Tibial nerve (tissue), 4 donors: ENCODE measurements at regions not wholly inside any gene's neighbourhood (a gene's known extent, or its start where the extent isn't known, plus 50 kb on each side); places are given as distances from the start of the nearest gene placed in this dataset.

ENCODE experiments used
- DNase-seq, 2 donors: peaks; one replicate each; pipeline ENCODE4 v3.0.0-alpha.2; 2019; ENCODE audit warnings: low spot score in 2 of 2
- H3K27ac ChIP-seq, 4 donors: fragments of 200-600 bp; sonication (generic) in 3 of 4; one replicate each; pipeline ENCODE4 v1.5.1; 2017 to 2019; ENCODE audit warnings: mild to moderate bottlenecking in 1 of 4
- H3K27me3 ChIP-seq, 2 donors: fragments of 200-600 bp; sonication (generic) in 1 of 2; one replicate each; pipeline versions ENCODE4 v1.5.1 to v1.6.0; 2017 to 2019
- H3K36me3 ChIP-seq, 3 donors: fragments of 200-600 bp; sonication (generic); one replicate each; pipeline ENCODE4 v1.5.1; 2018 to 2019
- H3K4me1 ChIP-seq, 4 donors: fragments of 200-600 bp; sonication (generic) in 3 of 4; one replicate each; pipeline ENCODE4 v1.5.1; 2017 to 2019
- H3K4me3 ChIP-seq, 4 donors: fragments of 200-600 bp; sonication (generic) in 3 of 4; one replicate each; pipeline ENCODE4 v1.5.1; 2017 to 2019; ENCODE audit warnings: mild to moderate bottlenecking in 1 of 4, moderate library complexity in 1 of 4
- H3K9me3 ChIP-seq, 4 donors: fragments of 200-600 bp; sonication (generic) in 3 of 4; one replicate each; pipeline ENCODE4 v1.5.1; 2017 to 2019
- EP300 ChIP-seq, 2 donors: sonication (generic); formaldehyde crosslinking; IDR thresholded peaks; one replicate each; pipeline ENCODE4 v1.6.1; 2017; ENCODE audit warnings: antibody characterized with exemption in 2 of 2, mild to moderate bottlenecking in 1 of 2
- POLR2A ChIP-seq, 2 donors: fragments of 450-650 bp; IDR thresholded peaks; one replicate each; pipeline ENCODE4 v1.6.1; 2017; ENCODE audit warnings: antibody characterized with exemption in 2 of 2, mild to moderate bottlenecking in 2 of 2, moderate library complexity in 2 of 2
- WGBS, 2 donors: methylation state at CpG; one replicate each; pipeline ENCODE4 v1.1.5; 2018; 5-methylcytosine and 5-hydroxymethylcytosine counted together
- TF ChIP-seq, protein P1 (sequence below), 5 experiments: fragments of 200-600 bp in 3 of 5; fragments of 450-650 bp in 2 of 5; sonication (generic) in 3 of 5; IDR thresholded peaks; one replicate each; pipeline ENCODE4 v1.5.1; 2016 to 2019; ENCODE audit warnings: antibody characterized with exemption in 5 of 5, mild to moderate bottlenecking in 3 of 5, moderate library complexity in 2 of 5

GRCh38 chr12:77571127-77571526, 259.6 kb upstream of the NAV3 start:
- H3K9me3 ChIP-seq, result no peaks in the 10 kb centered on the region
- no peak for DNase-seq
- TF ChIP-seq POLR2A (IDR thresholded peaks at IDR 0.05) (no peak), EP300 (IDR thresholded peaks at IDR 0.05) (no peak)
- TF ChIP-seq, protein P1, sequence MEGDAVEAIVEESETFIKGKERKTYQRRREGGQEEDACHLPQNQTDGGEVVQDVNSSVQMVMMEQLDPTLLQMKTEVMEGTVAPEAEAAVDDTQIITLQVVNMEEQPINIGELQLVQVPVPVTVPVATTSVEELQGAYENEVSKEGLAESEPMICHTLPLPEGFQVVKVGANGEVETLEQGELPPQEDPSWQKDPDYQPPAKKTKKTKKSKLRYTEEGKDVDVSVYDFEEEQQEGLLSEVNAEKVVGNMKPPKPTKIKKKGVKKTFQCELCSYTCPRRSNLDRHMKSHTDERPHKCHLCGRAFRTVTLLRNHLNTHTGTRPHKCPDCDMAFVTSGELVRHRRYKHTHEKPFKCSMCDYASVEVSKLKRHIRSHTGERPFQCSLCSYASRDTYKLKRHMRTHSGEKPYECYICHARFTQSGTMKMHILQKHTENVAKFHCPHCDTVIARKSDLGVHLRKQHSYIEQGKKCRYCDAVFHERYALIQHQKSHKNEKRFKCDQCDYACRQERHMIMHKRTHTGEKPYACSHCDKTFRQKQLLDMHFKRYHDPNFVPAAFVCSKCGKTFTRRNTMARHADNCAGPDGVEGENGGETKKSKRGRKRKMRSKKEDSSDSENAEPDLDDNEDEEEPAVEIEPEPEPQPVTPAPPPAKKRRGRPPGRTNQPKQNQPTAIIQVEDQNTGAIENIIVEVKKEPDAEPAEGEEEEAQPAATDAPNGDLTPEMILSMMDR (IDR thresholded peaks at IDR 0.05), result no peak
- no peaks in the 10 kb centered on the region for H3K27me3 ChIP-seq
- H3K36me3 ChIP-seq, result no peaks in the 10 kb centered on the region
- H3K4me3 ChIP-seq, result no peak overlapping the region
- no peak overlapping the region for H3K27ac ChIP-seq
- WGBS, 2 donors, result 92 to 93% methylated on average over 4 of the region's 4 CpGs
- H3K4me1 ChIP-seq, result peaks cover 0 to 5% (median 0%) of the 10 kb centered on the region in 4 donors

DNA sequence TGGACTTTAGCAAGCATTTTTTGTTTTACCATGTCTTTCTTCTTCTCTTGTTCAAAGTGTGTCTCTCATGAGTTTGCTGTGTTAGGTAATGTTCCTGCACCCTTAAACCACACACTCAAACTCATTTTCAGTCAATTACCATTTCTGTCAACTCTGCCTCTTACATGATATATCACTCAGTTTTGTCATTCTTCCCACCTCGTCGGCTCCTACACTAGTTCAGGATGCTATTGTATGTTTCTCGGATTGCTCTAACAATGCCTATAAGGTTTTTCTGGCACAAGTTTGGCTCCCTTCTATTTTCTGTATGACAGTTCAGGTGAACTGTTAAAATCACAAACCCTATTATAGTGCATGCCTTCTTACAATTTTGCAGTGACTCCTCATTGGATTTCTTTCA, 260.8 kb upstream of the NAV3 start:
- H3K4me3 ChIP-seq, result no peak overlapping the region
- H3K9me3 ChIP-seq, result no peaks in the 10 kb centered on the region
- TF ChIP-seq POLR2A (IDR thresholded peaks at IDR 0.05), result no peak
- TF ChIP-seq EP300 (IDR thresholded peaks at IDR 0.05), result no peak
- TF ChIP-seq, protein P1 (IDR thresholded peaks at IDR 0.05), result no peak
- no peaks in the 10 kb centered on the region for H3K36me3 ChIP-seq
- no peak overlapping the region for H3K27ac ChIP-seq
- DNase-seq, result no peak
- no peaks in the 10 kb centered on the region for H3K4me1 ChIP-seq
- WGBS, 2 donors, result 77 to 83% methylated on average over 3 of the region's 3 CpGs
- H3K27me3 ChIP-seq, result no peaks in the 10 kb centered on the region

- no peak overlapping the region for H3K27ac ChIP-seq
- no peak for TF ChIP-seq EP300 (IDR thresholded peaks at IDR 0.05)
- TF ChIP-seq, protein P1 (IDR thresholded peaks at IDR 0.05), result no peak
- TF ChIP-seq POLR2A (IDR thresholded peaks at IDR 0.05), result no peak
- H3K4me1 ChIP-seq, result no peaks in the 10 kb centered on the region
- no peak overlapping the region for H3K4me3 ChIP-seq
- no peaks in the 10 kb centered on the region for H3K9me3 ChIP-seq
- H3K36me3 ChIP-seq, result no peaks in the 10 kb centered on the region
- H3K27me3 ChIP-seq, result no peaks in the 10 kb centered on the region
- WGBS, 2 donors, result 92 to 93% methylated on average over 5 to 6 of the region's 6 CpGs
- DNase-seq, result no peak
Measured at GRCh38 chr12:77560714-77561113, 270.0 kb upstream of the NAV3 start.

GRCh38 chr12:77559400-77560074, 271.2 kb upstream of the NAV3 start:
- Histone ChIP-seq H3K27ac (no peak overlapping the region), H3K36me3 (no peaks in the 10 kb centered on the region), H3K4me1 (no peaks in the 10 kb centered on the region), H3K27me3 (no peaks in the 10 kb centered on the region), H3K4me3 (no peak overlapping the region), H3K9me3 (no peaks in the 10 kb centered on the region)
- WGBS, 2 donors, result 83 to 97% methylated on average over 10 to 12 of the region's 12 CpGs
- TF ChIP-seq POLR2A (IDR thresholded peaks at IDR 0.05) (no peak), EP300 (IDR thresholded peaks at IDR 0.05) (no peak)
- TF ChIP-seq, protein P1 (IDR thresholded peaks at IDR 0.05), result no peak
- no peak for DNase-seq

- Histone ChIP-seq H3K9me3 (no peaks in the 10 kb centered on the region), H3K4me1 (no peaks in the 10 kb centered on the region), H3K4me3 (no peak overlapping the region), H3K36me3 (no peaks in the 10 kb centered on the region), H3K27ac (no peak overlapping the region), H3K27me3 (no peaks in the 10 kb centered on the region)
- DNase-seq, result no peak
- TF ChIP-seq POLR2A (IDR thresholded peaks at IDR 0.05), result no peak
- WGBS, 2 donors, result 72 to 83% methylated on average over 4 of the region's 4 CpGs
Measured at GRCh38 chr12:77555074-77555473, 275.6 kb upstream of the NAV3 start.
